SK-N-MC (cell line): ENCODE measurements at regions not wholly inside any gene's neighbourhood (a gene's known extent, or its start where the extent isn't known, plus 50 kb on each side); places are given as distances from the start of the nearest gene placed in this dataset.

ENCODE experiments used
- DNase-seq: peaks from one replicate; pipeline ENCODE4 v3.0.0-alpha.2; 2011; ENCODE audit warnings: low read depth, low spot score
- H3K27ac ChIP-seq: fragments of 200-600 bp; sonication (generic); 2 replicates; pipeline ENCODE4 v1.5.1; 2016; ENCODE audit warnings: mixed run types
- H3K36me3 ChIP-seq: fragments of 200-600 bp; sonication (generic); 2 replicates; pipeline ENCODE4 v1.6.1; 2017; ENCODE audit warnings: antibody characterized with exemption, low read length, mixed read lengths; ENCODE audit not compliant: insufficient read depth
- H3K4me3 ChIP-seq: fragments of 200-600 bp; sonication (generic); 2 replicates; pipeline ENCODE4 v1.5.1; 2016
- H3K9ac ChIP-seq: fragments of 200-600 bp; sonication (generic); 2 replicates; pipeline ENCODE4 v1.8.0; 2017; ENCODE audit warnings: mixed run types, mixed read lengths; ENCODE audit not compliant: insufficient read length
- H3K9me3 ChIP-seq: fragments of 200-600 bp; sonication (generic); 2 replicates; pipeline ENCODE4 v1.6.1; 2017; ENCODE audit warnings: low read depth, mild to moderate bottlenecking, antibody characterized with exemption, low read length, moderate library complexity, mixed read lengths
- EZH2 ChIP-seq: fragments of 200-600 bp; sonication (generic); IDR thresholded peaks from one replicate; pipeline ENCODE4 v1.6.1; 2017; ENCODE audit warnings: antibody characterized with exemption
- FOXP2 ChIP-seq: optimal IDR thresholded peaks from 2 replicates; pipeline ENCODE3; 2011; ENCODE audit warnings: mild to moderate bottlenecking, moderate library complexity; ENCODE audit not compliant: insufficient read depth; ENCODE audit errors: extremely low read length, control extremely low read depth
- POLR2AphosphoS5 ChIP-seq: IDR thresholded peaks from 2 replicates; pipeline ENCODE4 v1.6.1; 2012; ENCODE audit warnings: mild to moderate bottlenecking, low read depth, low read length, borderline replicate concordance

GRCh38 chr1:208500375-208500774, 256.2 kb upstream of the PLXNA2 start:
- TF ChIP-seq POLR2AphosphoS5 (no peak), FOXP2 (no peak), EZH2 (no peak)
- Histone ChIP-seq H3K9ac (no peak overlapping the region), H3K27ac (no peak overlapping the region), H3K36me3 (no peaks in the 10 kb centered on the region), H3K9me3 (no peaks in the 10 kb centered on the region), H3K4me3 (no peak overlapping the region)
- no peak for DNase-seq

- Histone ChIP-seq H3K36me3 (no peaks in the 10 kb centered on the region), H3K4me3 (no peak overlapping the region), H3K27ac (no peak overlapping the region), H3K9me3 (no peaks in the 10 kb centered on the region), H3K9ac (no peak overlapping the region)
- TF ChIP-seq POLR2AphosphoS5, result no peak
- no peak for TF ChIP-seq FOXP2
- no peak for TF ChIP-seq EZH2
- no peak for DNase-seq
These were observed 257.4 kb upstream of the PLXNA2 start for GRCh38 chr1:208501542-208501941.

- DNase-seq, result no peak
- H3K36me3 ChIP-seq, result no peaks in the 10 kb centered on the region
- H3K4me3 ChIP-seq, result no peak overlapping the region
- TF ChIP-seq POLR2AphosphoS5 (no peak), EZH2 (no peak), FOXP2 (no peak)
- H3K27ac ChIP-seq, result no peak overlapping the region
- no peaks in the 10 kb centered on the region for H3K9me3 ChIP-seq
- H3K9ac ChIP-seq, result no peak overlapping the region
These were observed 259.6 kb upstream of the PLXNA2 start for GRCh38 chr1:208503787-208504186.

GRCh38 chr1:208506812-208507211, 262.6 kb upstream of the PLXNA2 start:
- no peak for TF ChIP-seq POLR2AphosphoS5
- TF ChIP-seq FOXP2, result no peak
- TF ChIP-seq EZH2, result no peak

GRCh38 chr1:208509072-208509471, 264.9 kb upstream of the PLXNA2 start:
- TF ChIP-seq FOXP2 (no peak), POLR2AphosphoS5 (no peak), EZH2 (no peak)
- Histone ChIP-seq H3K9ac (no peak overlapping the region), H3K9me3 (no peaks in the 10 kb centered on the region), H3K36me3 (no peaks in the 10 kb centered on the region), H3K27ac (no peak overlapping the region), H3K4me3 (no peak overlapping the region)
- DNase-seq, result no peak

More at GRCh38 chr1:208506812-208507211, 262.6 kb upstream of the PLXNA2 start:
- no peaks in the 10 kb centered on the region for H3K9me3 ChIP-seq
- H3K9ac ChIP-seq, result no peak overlapping the region
- DNase-seq, result no peak
- H3K36me3 ChIP-seq, result no peaks in the 10 kb centered on the region
- H3K27ac ChIP-seq, result no peak overlapping the region
- H3K4me3 ChIP-seq, result no peak overlapping the region

GRCh38 chr1:208510192-208510952, 266.2 kb upstream of the PLXNA2 start:
- Histone ChIP-seq H3K36me3 (no peaks in the 10 kb centered on the region), H3K9me3 (no peaks in the 10 kb centered on the region), H3K4me3 (no peak overlapping the region), H3K9ac (no peak overlapping the region), H3K27ac (no peak overlapping the region)
- no peak for TF ChIP-seq EZH2
- TF ChIP-seq POLR2AphosphoS5, result no peak
- no peak for TF ChIP-seq FOXP2
- no peak for DNase-seq

- no peak overlapping the region for H3K27ac ChIP-seq
- no peak overlapping the region for H3K9ac ChIP-seq
- no peak overlapping the region for H3K4me3 ChIP-seq
- TF ChIP-seq FOXP2 (no peak), POLR2AphosphoS5 (no peak), EZH2 (no peak)
- no peaks in the 10 kb centered on the region for H3K36me3 ChIP-seq
- no peak for DNase-seq
- no peaks in the 10 kb centered on the region for H3K9me3 ChIP-seq
These were observed 267.2 kb upstream of the PLXNA2 start for GRCh38 chr1:208511242-208511860.

- H3K9ac ChIP-seq, result no peak overlapping the region
- DNase-seq, result no peak
- no peak for TF ChIP-seq EZH2
- TF ChIP-seq FOXP2, result no peak
- no peak for TF ChIP-seq POLR2AphosphoS5
- no peak overlapping the region for H3K4me3 ChIP-seq
- H3K9me3 ChIP-seq, result no peaks in the 10 kb centered on the region
- H3K36me3 ChIP-seq, result no peaks in the 10 kb centered on the region
- no peak overlapping the region for H3K27ac ChIP-seq
These were observed 269.6 kb upstream of the PLXNA2 start for GRCh38 chr1:208513799-208514198.
